Subcutaneous abdominal adipose tissue (tissue), 5 donors: ENCODE measurements at regions not wholly inside any gene's neighbourhood (a gene's known extent, or its start where the extent isn't known, plus 50 kb on each side); places are given as distances from the start of the nearest gene placed in this dataset.
"Not testable (repeated sequence)": the region's sequence is repeated elsewhere in the genome, so short reads cannot be mapped to it uniquely, and the experiment has no call there.

ENCODE experiments used
- H3K27ac ChIP-seq: one replicate; pipeline ENCODE4 v1.7.0; 2013; ENCODE audit warnings: low read depth, mild to moderate bottlenecking, inconsistent platforms, low read length, moderate library complexity
- H3K27me3 ChIP-seq, 5 donors: one replicate each; pipeline ENCODE4 v1.7.0; 2013; ENCODE audit warnings: low read length in 5 of 5, inconsistent platforms in 1 of 5; ENCODE audit not compliant: control insufficient read depth in 5 of 5, insufficient read depth in 4 of 5
- H3K36me3 ChIP-seq, 5 donors: one replicate each; pipeline ENCODE4 v1.7.0; 2013; ENCODE audit warnings: low read length in 5 of 5; ENCODE audit not compliant: control insufficient read depth in 5 of 5, insufficient read depth in 5 of 5
- H3K4me1 ChIP-seq, 5 donors: one replicate each; pipeline ENCODE4 v1.7.0; 2013; ENCODE audit warnings: low read length in 5 of 5, mild to moderate bottlenecking in 3 of 5, moderate library complexity in 1 of 5; ENCODE audit not compliant: control insufficient read depth in 5 of 5, insufficient read depth in 5 of 5
- H3K4me3 ChIP-seq, 5 donors: one replicate each; pipeline ENCODE4 v1.7.0; 2013; ENCODE audit warnings: low read length in 5 of 5, low read depth in 1 of 5
- H3K9ac ChIP-seq, 5 donors: one replicate each; pipeline ENCODE4 v1.7.0; 2013; ENCODE audit warnings: low read length in 5 of 5, mild to moderate bottlenecking in 4 of 5, moderate library complexity in 3 of 5
- H3K9me3 ChIP-seq, 5 donors: one replicate each; pipeline ENCODE4 v1.7.0; 2013; ENCODE audit warnings: low read length in 5 of 5; ENCODE audit not compliant: control insufficient read depth in 5 of 5
- donor health status: healthy.
- donor health status: healthy.
- donor health status: healthy.
- donor health status: healthy.
- donor health status: healthy.

DNA sequence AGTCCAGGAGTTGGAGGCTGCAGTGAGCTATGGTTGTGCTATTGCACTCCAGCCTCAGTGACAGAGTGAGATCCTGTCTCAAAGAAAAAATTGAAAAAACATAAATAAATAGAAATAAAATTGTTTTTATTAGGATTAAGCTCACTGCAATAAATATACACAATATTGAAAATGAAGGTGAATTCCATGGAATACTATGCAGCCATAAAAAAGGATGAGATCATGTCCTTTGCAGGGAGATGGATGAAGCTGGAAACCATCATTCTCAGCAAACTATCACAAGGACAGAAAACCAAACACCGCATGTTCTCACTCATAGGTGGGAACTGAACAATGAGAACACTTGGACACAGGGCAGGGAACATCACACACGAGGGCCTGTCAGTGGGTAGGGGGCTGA is 207.6 kb downstream of the DEPDC1B start:
- not testable (repeated sequence) for H3K9ac ChIP-seq, H3K4me1 ChIP-seq, H3K4me3 ChIP-seq, H3K9me3 ChIP-seq, H3K27me3 ChIP-seq, H3K27ac ChIP-seq, H3K36me3 ChIP-seq

DNA sequence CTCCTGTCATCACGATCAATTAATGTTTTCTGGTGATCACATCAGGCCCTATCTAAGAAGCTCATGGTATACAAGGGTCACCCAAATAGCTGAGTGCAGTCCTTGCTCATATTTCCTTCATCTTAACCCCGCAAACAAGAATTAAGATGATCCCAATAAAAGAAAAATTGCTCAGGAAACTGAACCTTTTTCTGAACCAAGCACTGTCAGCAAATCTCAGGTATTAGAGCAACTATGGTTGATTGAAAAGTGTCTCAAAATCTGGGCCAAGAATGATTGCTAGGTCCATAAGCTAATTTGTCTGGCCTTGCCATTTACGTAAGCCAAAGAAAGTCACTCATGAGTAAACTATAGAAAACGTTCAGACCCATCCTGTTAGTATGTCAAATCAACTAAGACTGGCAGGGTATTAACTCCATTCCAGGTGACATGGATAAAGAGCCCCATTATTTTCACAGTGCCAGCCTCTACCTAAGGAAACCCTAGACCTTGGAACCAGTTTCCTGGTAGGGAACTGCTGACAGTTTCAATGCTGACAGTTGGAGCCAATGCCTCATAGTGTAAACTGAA is 209.3 kb downstream of the DEPDC1B start:
- no peaks in the 10 kb centered on the region for H3K27me3 ChIP-seq
- H3K36me3 ChIP-seq = no peaks in the 10 kb centered on the region
- no peaks in the 10 kb centered on the region for H3K9me3 ChIP-seq
- H3K4me1 ChIP-seq = no peaks in the 10 kb centered on the region
- H3K27ac ChIP-seq = no peak overlapping the region
- no peak overlapping the region for H3K4me3 ChIP-seq
- no peak overlapping the region for H3K9ac ChIP-seq

DNA sequence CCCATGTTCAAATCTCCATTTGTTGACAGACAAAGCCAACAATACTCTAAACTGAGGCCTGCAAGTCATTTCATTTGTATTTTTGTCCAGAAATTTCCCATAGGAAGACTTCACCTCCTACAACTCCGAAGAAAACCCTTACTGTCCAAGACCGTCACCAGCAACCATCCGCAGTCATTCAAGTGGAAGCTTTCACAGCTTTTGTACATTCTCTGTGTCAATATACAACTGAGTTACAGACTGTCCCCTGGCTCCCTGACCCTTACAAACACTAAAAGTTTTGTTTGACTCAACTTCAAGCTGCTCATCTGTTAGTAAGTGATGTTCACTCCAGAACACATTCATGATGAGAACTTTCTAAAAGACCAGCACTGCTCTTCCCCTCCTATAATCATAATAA is 210.1 kb downstream of the DEPDC1B start:
- Histone ChIP-seq H3K4me3 (no peak overlapping the region), H3K36me3 (no peaks in the 10 kb centered on the region), H3K27me3 (no peaks in the 10 kb centered on the region), H3K27ac (no peak overlapping the region), H3K4me1 (no peaks in the 10 kb centered on the region), H3K9ac (no peak overlapping the region), H3K9me3 (no peaks in the 10 kb centered on the region)

DNA sequence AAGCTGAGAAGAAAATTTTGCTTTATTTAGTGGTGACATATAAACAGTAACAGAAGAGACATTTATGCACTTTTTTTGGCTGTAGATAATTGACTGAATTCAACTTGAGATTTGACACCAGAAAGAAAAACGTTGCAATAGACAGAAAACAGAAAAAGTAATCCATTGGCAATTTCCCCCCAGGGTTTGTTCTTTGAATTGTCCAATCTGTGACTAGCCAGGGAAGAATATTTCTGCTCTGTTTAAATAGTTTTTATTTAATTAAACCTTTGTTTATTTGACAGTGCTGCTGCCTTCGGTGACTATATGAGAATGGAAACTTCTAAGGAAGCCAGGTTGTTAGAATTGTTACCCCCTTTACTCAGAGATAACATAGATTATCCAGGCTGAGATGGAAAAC is 210.6 kb downstream of the DEPDC1B start:
- Histone ChIP-seq H3K9me3 (no peaks in the 10 kb centered on the region), H3K36me3 (no peaks in the 10 kb centered on the region), H3K9ac (no peak overlapping the region), H3K4me3 (no peak overlapping the region), H3K27me3 (no peaks in the 10 kb centered on the region), H3K4me1 (no peaks in the 10 kb centered on the region), H3K27ac (no peak overlapping the region)

DNA sequence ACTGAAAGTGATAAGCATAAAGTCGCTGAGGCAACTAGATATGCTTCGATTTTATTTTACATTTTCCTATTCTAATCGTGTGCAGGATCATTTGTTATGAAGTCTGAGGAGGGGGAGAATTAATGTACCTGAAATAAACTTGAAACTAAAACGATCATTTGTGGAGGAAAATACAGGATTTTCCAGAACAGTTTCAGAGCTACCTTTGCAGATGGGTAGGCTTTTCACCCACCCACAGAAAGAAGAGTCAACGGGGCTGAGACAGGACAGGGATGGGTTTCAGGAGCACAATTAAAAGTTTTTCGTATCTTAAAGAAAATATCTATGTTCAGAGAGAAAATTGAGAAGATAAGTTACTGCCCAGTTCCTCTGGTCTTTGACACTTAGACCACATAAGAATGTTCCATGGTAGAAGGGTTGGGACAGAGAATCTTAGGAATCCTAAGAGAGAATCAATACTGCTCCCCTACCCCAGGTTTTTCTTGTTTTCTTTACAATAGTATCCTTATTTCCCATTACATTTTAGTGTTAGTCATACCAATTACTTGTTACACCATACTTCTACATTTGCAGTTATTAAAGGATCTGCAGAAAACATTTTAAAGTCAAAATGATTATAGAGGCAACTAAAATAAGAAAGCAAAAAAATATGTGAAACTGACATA is 211.4 kb downstream of the DEPDC1B start:
- no peaks in the 10 kb centered on the region for H3K36me3 ChIP-seq
- no peaks in the 10 kb centered on the region for H3K9me3 ChIP-seq
- no peaks in the 10 kb centered on the region for H3K4me1 ChIP-seq
- no peak overlapping the region for H3K9ac ChIP-seq
- H3K27me3 ChIP-seq = no peaks in the 10 kb centered on the region
- H3K27ac ChIP-seq = no peak overlapping the region
- no peak overlapping the region for H3K4me3 ChIP-seq

DNA sequence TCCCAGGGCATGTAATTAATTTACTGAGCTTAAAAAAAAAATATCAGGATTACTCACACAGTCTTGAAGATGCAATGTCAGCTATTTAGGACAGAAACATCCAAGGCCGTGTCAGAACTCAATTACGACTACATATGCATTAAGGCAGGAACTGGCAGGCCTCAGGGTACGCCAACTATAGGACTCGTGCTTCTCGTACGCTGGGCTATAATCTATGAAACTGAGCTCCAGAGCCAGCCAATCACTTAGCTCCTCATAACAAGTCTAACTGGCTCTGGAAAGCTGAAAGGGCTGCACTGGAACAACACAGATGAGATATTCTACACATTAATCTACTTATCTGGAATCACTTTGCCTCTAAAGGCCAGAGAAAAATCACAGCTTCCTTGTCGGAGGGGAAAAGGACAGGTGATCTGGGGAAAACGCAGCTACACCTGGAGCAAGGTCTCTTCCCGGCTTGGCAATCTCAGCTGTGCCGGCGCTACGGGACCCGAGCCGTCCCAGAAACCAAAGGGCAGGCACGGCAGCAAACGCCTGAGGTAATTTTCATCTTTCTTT is 212.0 kb downstream of the DEPDC1B start:
- Histone ChIP-seq H3K9me3 (no peaks in the 10 kb centered on the region), H3K36me3 (no peaks in the 10 kb centered on the region), H3K4me1 (no peaks in the 10 kb centered on the region), H3K9ac (no peak overlapping the region), H3K4me3 (no peak overlapping the region), H3K27ac (no peak overlapping the region), H3K27me3 (no peaks in the 10 kb centered on the region)

DNA sequence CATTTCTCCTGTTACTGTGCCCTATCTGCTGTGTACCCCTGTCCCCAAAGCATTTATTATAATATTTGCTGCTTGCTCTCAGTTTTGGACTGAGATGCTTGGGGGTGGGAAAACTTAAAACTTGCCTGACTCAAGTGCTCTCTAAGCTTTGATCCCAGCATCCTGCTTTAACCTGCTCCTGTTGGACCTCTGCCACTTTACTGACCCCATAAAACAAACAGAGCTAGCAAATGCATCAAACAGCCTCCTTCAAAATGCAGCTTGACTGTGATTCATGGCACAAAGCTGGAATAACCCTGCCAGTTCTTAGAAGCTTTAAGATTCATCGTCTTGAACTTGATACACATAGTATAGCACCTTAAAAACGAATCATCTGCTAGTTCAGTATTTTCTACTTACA is 212.5 kb downstream of the DEPDC1B start:
- H3K36me3 ChIP-seq = no peaks in the 10 kb centered on the region
- no peak overlapping the region for H3K4me3 ChIP-seq
- H3K4me1 ChIP-seq = no peaks in the 10 kb centered on the region
- no peak overlapping the region for H3K9ac ChIP-seq
- no peaks in the 10 kb centered on the region for H3K9me3 ChIP-seq
- no peaks in the 10 kb centered on the region for H3K27me3 ChIP-seq
- H3K27ac ChIP-seq = no peak overlapping the region

DNA sequence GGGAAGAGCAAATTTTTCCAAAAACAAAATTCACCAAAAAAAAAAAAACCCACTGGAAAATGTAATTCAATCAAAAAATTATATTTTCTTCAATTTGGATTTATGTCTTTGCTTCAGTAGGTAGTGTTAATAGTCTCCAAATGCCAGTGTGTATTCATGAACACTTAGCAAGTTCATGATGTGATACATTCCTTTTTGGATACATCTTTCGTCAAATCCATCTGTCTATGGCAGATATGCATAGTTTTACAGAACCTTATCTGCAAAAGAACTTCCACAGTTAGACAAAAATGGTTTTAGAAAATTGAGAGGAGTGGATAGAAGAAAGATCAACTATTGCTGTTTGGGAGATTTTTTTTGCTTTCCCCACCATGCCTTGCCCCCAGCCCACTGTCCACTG is 214.6 kb downstream of the DEPDC1B start:
- Histone ChIP-seq H3K27me3 (no peaks in the 10 kb centered on the region), H3K36me3 (no peaks in the 10 kb centered on the region), H3K9ac (no peak overlapping the region), H3K4me3 (no peak overlapping the region), H3K27ac (no peak overlapping the region), H3K9me3 (no peaks in the 10 kb centered on the region), H3K4me1 (no peaks in the 10 kb centered on the region)

DNA sequence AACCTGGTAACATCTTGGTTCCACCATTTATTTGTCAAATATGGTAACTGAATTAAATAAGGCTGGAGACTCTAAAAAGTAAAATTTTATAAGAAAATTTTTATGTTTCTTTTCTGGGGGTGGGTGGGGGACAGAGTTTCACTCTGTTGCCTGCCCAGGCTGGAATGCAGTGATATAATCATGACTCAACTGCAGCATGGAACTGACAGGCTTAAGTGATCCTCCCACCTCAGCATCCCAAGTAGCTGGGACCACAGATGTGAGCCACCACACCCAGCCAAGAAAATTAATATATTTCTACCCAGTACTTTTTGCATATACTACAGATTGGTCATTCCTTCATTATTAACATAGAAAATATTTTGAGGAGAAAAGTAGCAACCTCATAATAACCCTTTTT is 216.9 kb downstream of the DEPDC1B start:
- H3K27ac ChIP-seq = no peak overlapping the region
- H3K9me3 ChIP-seq = no peaks in the 10 kb centered on the region
- H3K4me1 ChIP-seq = no peaks in the 10 kb centered on the region
- no peaks in the 10 kb centered on the region for H3K27me3 ChIP-seq
- H3K36me3 ChIP-seq = no peaks in the 10 kb centered on the region
- H3K4me3 ChIP-seq = no peak overlapping the region
- no peak overlapping the region for H3K9ac ChIP-seq

DNA sequence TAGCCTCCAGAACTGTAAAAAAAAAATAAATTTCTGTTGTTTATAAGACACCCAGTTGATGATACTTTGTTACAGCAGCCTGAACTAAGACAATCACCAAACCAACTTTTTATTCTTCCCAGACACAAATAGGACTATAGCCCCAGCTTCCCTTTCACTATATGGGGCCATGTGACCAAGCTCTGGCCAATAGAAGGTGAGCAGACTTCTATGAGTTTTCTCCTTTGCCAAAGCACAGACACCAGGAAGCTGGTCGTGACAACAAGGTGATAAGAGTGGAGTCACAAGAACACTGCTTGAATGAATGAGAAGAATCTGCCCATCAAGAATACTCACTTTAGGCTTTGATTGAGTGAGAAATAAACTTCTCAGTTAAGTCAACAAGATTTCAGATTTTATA is 217.7 kb downstream of the DEPDC1B start:
- Histone ChIP-seq H3K4me3 (no peak overlapping the region), H3K4me1 (no peaks in the 10 kb centered on the region), H3K36me3 (no peaks in the 10 kb centered on the region), H3K9ac (no peak overlapping the region), H3K9me3 (peaks cover 0 to 4% (median 0%) of the 10 kb centered on the region in 5 donors), H3K27me3 (peaks cover 0 to 2% (median 0%) of the 10 kb centered on the region in 5 donors), H3K27ac (no peak overlapping the region)
